ENCODE measurements at regions not wholly inside any gene's neighbourhood (a gene's known extent, or its start where the extent isn't known, plus 50 kb on each side); places are given as distances from the start of the nearest gene placed in this dataset.

- Histone ChIP-seq H3K9me3 (ENCODE audit: insufficient read depth, low read length) (no peaks in the 10 kb centered on the region), H3K4me2 (ENCODE audit: low read length) (no peak overlapping the region), H3K9ac (ENCODE audit: low read length) (no peak overlapping the region)
These were observed 944.8 kb downstream of the RPA4 start for GRCh38 chrX:97828471-97828870.

DNA sequence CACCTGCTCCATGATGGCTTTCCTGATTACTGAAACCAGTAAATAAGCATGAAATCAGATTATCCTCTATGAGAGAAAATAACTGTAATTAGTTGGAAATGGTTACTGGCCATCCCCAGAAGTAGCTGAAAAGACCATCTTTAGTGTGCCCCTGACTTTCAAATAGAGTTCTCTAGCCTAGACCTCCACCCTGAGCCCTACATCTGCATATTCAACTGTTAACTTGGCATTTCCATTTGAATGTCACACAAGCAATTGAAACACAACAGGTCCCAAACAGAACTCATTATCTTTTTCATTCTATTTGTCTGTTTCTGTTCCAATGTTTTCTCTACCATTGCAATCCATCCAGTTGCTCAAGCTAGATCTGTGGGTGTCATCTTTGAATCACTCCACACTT, 952.3 kb downstream of the RPA4 start:
- Histone ChIP-seq H3K4me1 (ENCODE audit: low read length) (no peaks in the 10 kb centered on the region), H3K79me2 (ENCODE audit: low read length) (no peaks in the 10 kb centered on the region), H3K27me3 (ENCODE audit: low read depth, low read length) (no peaks in the 10 kb centered on the region), H3K27ac (ENCODE audit: low read length) (no peak overlapping the region), H3K36me3 (replicated peaks; ENCODE audit: low read depth, low read length) (no peaks in the 10 kb centered on the region), H3K9me3 (ENCODE audit: insufficient read depth, low read length) (no peaks in the 10 kb centered on the region), H2AFZ (ENCODE audit: low read depth, low read length) (no peak overlapping the region), H3K4me2 (ENCODE audit: low read length) (no peak overlapping the region), H4K20me1 (ENCODE audit: insufficient read depth, low read length) (no peaks in the 10 kb centered on the region), H3K4me3 (ENCODE audit: low read length) (no peak overlapping the region), H3K9ac (ENCODE audit: low read length) (no peak overlapping the region)
- no peak for TF ChIP-seq EZH2phosphoT487 (IDR thresholded peaks at IDR 0.05; ENCODE audit: low read depth)
- TF ChIP-seq, protein P1, sequence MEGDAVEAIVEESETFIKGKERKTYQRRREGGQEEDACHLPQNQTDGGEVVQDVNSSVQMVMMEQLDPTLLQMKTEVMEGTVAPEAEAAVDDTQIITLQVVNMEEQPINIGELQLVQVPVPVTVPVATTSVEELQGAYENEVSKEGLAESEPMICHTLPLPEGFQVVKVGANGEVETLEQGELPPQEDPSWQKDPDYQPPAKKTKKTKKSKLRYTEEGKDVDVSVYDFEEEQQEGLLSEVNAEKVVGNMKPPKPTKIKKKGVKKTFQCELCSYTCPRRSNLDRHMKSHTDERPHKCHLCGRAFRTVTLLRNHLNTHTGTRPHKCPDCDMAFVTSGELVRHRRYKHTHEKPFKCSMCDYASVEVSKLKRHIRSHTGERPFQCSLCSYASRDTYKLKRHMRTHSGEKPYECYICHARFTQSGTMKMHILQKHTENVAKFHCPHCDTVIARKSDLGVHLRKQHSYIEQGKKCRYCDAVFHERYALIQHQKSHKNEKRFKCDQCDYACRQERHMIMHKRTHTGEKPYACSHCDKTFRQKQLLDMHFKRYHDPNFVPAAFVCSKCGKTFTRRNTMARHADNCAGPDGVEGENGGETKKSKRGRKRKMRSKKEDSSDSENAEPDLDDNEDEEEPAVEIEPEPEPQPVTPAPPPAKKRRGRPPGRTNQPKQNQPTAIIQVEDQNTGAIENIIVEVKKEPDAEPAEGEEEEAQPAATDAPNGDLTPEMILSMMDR (IDR thresholded peaks at IDR 0.05; ENCODE audit: low read depth, low read length) = no peak

More at GRCh38 chrX:97828471-97828870, 944.8 kb downstream of the RPA4 start:
- no peaks in the 10 kb centered on the region for H3K27me3 ChIP-seq (ENCODE audit: low read depth, low read length)
- H4K20me1 ChIP-seq (ENCODE audit: insufficient read depth, low read length) = no peaks in the 10 kb centered on the region
- no peak overlapping the region for H3K4me3 ChIP-seq (ENCODE audit: low read length)
- no peaks in the 10 kb centered on the region for H3K36me3 ChIP-seq (replicated peaks; ENCODE audit: low read depth, low read length)
- H3K79me2 ChIP-seq (ENCODE audit: low read length) = no peaks in the 10 kb centered on the region
- H3K4me1 ChIP-seq (ENCODE audit: low read length) = no peaks in the 10 kb centered on the region
- H2AFZ ChIP-seq (ENCODE audit: low read depth, low read length) = no peak overlapping the region
- TF ChIP-seq, protein P1 (IDR thresholded peaks at IDR 0.05; ENCODE audit: low read depth, low read length) = no peak
- no peak for TF ChIP-seq EZH2phosphoT487 (IDR thresholded peaks at IDR 0.05; ENCODE audit: low read depth)
- H3K27ac ChIP-seq (ENCODE audit: low read length) = no peak overlapping the region

DNA sequence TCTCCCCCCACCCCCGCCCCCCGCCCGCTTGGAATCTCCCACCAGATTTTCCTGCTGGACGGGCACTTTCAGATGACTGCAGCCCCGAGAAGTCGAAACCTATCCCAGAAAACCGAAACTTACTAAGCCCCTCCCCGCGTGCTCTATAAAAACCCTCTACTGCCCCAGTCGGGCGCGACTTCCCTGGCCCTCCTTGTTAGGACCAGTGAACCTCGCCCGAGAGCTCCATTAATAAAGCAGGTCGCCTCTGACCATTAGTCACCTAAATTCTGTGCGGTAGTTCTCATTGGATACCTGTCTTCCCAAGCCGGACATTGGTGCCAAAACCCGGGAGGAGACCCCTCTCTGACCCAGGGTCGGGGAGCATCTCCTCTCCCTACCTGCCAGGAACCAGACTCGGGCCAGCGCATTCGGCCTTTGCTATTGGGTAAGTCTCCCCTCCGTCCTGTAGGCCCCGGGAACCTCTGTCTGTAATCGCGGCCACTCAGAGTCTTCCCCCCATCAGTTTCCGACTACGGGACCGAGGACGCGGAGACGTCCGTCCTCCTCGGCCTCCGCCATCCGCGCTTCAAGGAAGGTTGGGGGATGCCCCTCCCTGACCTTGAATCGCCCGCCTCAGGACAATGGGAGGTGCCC, 958.0 kb downstream of the RPA4 start:
- Histone ChIP-seq H2AFZ (ENCODE audit: low read depth, low read length) (no peak overlapping the region), H3K27me3 (ENCODE audit: low read depth, low read length) (no peaks in the 10 kb centered on the region), H3K36me3 (replicated peaks; ENCODE audit: low read depth, low read length) (no peaks in the 10 kb centered on the region), H3K4me2 (ENCODE audit: low read length) (no peak overlapping the region), H3K4me3 (ENCODE audit: low read length) (no peak overlapping the region), H3K9me3 (ENCODE audit: insufficient read depth, low read length) (no peaks in the 10 kb centered on the region), H3K4me1 (ENCODE audit: low read length) (no peaks in the 10 kb centered on the region), H3K27ac (ENCODE audit: low read length) (no peak overlapping the region), H3K9ac (ENCODE audit: low read length) (no peak overlapping the region), H3K79me2 (ENCODE audit: low read length) (no peaks in the 10 kb centered on the region), H4K20me1 (ENCODE audit: insufficient read depth, low read length) (no peaks in the 10 kb centered on the region)
- no peak for TF ChIP-seq EZH2phosphoT487 (IDR thresholded peaks at IDR 0.05; ENCODE audit: low read depth)
- TF ChIP-seq, protein P1 (IDR thresholded peaks at IDR 0.05; ENCODE audit: low read depth, low read length) = no peak

DNA sequence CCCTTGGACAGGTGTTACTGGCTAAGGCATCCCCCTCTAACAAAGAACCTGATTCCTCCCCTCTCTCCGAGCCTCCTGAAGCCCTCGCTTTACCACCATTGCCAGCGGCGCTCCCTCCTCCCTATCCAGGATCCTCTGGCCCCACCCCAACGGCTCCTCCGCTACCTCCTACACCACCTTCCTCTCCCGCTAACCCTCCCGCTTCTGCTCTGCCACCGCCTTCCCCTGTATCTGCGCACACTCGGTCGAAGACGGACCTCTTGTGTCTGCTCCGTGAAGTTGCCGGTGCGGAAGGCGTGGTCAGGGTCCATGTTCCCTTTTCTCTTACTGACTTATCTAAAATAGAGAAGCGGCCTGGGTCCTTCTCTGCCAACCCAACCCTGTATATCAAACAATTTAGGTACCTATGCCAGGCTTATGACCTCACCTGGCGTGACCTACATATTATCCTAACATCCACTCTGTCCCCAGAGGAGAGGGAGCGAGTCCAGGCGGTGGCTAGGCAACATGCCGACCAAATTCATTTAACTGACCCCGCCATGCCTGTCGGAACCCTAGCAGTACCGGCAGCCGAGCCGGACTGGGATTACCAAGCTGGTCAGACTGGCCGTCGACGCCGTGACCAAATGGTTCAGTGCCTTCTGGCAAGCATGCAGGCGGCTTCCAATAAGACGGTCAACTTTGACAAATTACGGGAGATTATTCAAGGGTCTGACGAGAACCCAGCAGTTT, 958.9 kb downstream of the RPA4 start:
- H3K36me3 ChIP-seq (replicated peaks; ENCODE audit: low read depth, low read length) = no peaks in the 10 kb centered on the region

More for the DNA sequence above, 958.9 kb downstream of the RPA4 start:
- Histone ChIP-seq H3K4me1 (ENCODE audit: low read length) (no peaks in the 10 kb centered on the region), H3K9ac (ENCODE audit: low read length) (no peak overlapping the region), H4K20me1 (ENCODE audit: insufficient read depth, low read length) (no peaks in the 10 kb centered on the region), H3K79me2 (ENCODE audit: low read length) (no peaks in the 10 kb centered on the region), H3K27ac (ENCODE audit: low read length) (no peak overlapping the region), H3K9me3 (ENCODE audit: insufficient read depth, low read length) (no peaks in the 10 kb centered on the region), H2AFZ (ENCODE audit: low read depth, low read length) (no peak overlapping the region), H3K27me3 (ENCODE audit: low read depth, low read length) (no peaks in the 10 kb centered on the region), H3K4me3 (ENCODE audit: low read length) (no peak overlapping the region), H3K4me2 (ENCODE audit: low read length) (no peak overlapping the region)
- TF ChIP-seq EZH2phosphoT487 (IDR thresholded peaks at IDR 0.05; ENCODE audit: low read depth) = no peak
- TF ChIP-seq, protein P1 (IDR thresholded peaks at IDR 0.05; ENCODE audit: low read depth, low read length) = no peak

Measured in OCI-LY3 (cell line).